Lower lobe of right lung (tissue), 2 donors: ENCODE measurements at regions not wholly inside any gene's neighbourhood (a gene's known extent, or its start where the extent isn't known, plus 50 kb on each side); places are given as distances from the start of the nearest gene placed in this dataset.

ENCODE experiments used
- ATAC-seq, 2 donors: fragments of 200-7000 bp; cut with Tn5 transposase; one replicate each; pipeline ENCODE4 v1.9.1; 2020 to 2022; ENCODE audit warnings: mild to moderate bottlenecking in 2 of 2, moderate library complexity in 2 of 2
- DNase-seq: peaks from one replicate; pipeline ENCODE4 v3.0.0-alpha.2; 2020
- H3K27ac ChIP-seq: fragments of 200-600 bp; one replicate; pipeline ENCODE4 v1.8.0; 2022
- H3K27me3 ChIP-seq: fragments of 200-600 bp; one replicate; pipeline ENCODE4 v1.8.0; 2022; ENCODE audit warnings: low read depth
- H3K36me3 ChIP-seq: fragments of 200-600 bp; one replicate; pipeline ENCODE4 v1.8.0; 2022; ENCODE audit warnings: mild to moderate bottlenecking
- H3K4me1 ChIP-seq: fragments of 200-600 bp; one replicate; pipeline ENCODE4 v1.8.0; 2022
- H3K4me3 ChIP-seq: fragments of 200-600 bp; one replicate; pipeline ENCODE4 v1.8.0; 2022; ENCODE audit warnings: mild to moderate bottlenecking
- H3K9me3 ChIP-seq: fragments of 200-600 bp; one replicate; pipeline ENCODE4 v1.8.0; 2022
- intact Hi-C: fragments of 100-400 bp; cut with DNase I; formaldehyde crosslinking; loops from one replicate; pipeline ENCODE4 v1.11.0; 2022
- TF ChIP-seq, protein P1 (sequence below): fragments of 200-600 bp; IDR thresholded peaks from one replicate; pipeline ENCODE4 v1.8.0; 2022; ENCODE audit warnings: antibody characterized with exemption, mild to moderate bottlenecking
- donor health status: DM: no; HTN: yes; CAD: no; lungs with severe emphysema.

DNA sequence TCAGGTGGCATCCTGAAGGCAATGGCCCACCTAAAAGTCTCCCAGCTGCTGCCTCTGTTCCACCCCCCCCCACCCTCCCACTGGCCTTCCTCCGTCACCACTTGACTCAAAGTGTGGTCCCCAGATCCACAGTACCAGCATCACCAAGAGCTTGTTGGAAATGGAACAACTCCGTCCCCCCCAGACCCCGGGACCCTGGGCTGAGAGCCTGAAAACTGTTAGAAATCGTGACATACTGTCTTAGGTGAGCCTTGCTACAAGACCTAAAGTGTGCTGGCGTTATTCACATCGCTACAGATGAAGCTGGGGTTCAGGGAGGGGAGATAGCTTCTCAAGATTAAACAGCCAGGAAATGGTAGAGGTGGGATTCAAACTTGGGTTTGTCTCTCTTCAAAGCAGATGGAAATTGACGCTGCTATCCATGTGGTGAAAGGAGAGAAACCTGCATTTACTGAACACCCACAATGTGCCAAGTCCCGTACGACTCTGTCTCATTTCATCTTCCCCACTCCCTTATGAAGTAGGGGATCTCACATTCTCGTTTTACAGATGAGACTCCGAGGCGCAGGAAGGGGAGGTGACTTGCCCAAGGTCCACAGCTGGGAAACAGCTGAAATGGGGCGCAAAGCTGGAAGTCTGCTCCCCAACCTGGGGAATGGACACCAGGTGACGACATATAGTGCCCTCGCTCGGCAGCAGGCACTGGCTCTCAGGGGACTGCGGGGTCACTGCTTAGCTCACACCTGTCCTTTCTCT lies 52.8 kb upstream of the IFFO2 start:
- intact Hi-C loops, result no loop called here
- TF ChIP-seq, protein P1, sequence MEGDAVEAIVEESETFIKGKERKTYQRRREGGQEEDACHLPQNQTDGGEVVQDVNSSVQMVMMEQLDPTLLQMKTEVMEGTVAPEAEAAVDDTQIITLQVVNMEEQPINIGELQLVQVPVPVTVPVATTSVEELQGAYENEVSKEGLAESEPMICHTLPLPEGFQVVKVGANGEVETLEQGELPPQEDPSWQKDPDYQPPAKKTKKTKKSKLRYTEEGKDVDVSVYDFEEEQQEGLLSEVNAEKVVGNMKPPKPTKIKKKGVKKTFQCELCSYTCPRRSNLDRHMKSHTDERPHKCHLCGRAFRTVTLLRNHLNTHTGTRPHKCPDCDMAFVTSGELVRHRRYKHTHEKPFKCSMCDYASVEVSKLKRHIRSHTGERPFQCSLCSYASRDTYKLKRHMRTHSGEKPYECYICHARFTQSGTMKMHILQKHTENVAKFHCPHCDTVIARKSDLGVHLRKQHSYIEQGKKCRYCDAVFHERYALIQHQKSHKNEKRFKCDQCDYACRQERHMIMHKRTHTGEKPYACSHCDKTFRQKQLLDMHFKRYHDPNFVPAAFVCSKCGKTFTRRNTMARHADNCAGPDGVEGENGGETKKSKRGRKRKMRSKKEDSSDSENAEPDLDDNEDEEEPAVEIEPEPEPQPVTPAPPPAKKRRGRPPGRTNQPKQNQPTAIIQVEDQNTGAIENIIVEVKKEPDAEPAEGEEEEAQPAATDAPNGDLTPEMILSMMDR, result no peak
- Histone ChIP-seq H3K9me3 (no peaks in the 10 kb centered on the region), H3K36me3 (no peaks in the 10 kb centered on the region), H3K4me3 (no peak overlapping the region), H3K27ac (no peak overlapping the region), H3K4me1 (peaks cover 25% of the 10 kb centered on the region), H3K27me3 (no peaks in the 10 kb centered on the region)
- no peak for ATAC-seq
- no peak for DNase-seq

DNA sequence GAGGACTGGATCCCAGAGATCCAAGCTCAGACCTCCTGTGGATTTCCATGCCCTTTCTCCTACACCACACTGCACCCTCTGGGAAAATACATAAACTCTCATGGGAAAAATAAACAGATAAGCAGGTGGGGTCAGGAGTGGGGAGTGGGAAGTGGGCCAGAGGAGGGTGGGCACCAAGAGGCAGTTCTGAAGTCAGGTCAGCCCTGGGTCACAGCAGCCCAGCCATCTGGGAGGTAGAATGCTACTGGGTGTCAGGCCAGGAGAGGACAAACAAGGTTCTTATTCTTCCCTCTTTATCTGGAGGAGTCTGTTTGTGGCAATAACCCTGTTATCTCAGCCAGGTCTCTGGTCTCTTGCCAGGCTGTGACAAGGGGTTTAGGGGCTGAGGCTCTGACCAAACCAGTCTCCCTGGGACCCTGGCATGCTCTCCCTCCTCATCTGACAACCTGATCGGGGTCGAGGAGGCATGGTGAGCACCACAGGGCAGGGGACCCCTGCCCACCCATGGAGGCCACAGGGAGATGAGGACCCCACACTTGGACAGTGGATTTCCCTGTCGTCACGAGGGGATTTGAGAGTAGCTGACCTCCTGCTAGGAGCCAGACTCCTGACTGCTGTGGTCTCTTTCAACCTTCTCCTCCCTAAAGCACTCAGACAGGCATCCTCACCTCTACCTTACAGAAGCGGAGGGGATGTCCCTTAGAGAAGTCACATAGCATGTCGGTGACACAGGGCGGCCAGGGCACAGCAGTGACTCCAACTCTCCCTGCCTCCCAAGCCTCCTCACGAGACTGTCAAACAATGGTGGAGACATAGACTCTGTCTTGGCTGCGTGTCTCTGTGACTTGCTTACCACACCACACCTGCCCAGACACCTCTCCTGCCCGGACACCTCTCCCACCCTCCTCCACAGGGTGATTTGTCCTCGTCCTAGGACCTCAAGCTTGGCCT lies 51.3 kb upstream of the IFFO2 start:
- ATAC-seq (no peak), DNase-seq (no peak)
- Histone ChIP-seq H3K27ac (no peak overlapping the region), H3K9me3 (no peaks in the 10 kb centered on the region), H3K27me3 (no peaks in the 10 kb centered on the region), H3K36me3 (no peaks in the 10 kb centered on the region), H3K4me3 (no peak overlapping the region), H3K4me1 (peaks cover 25% of the 10 kb centered on the region)
- TF ChIP-seq, protein P1, result no peak
- intact Hi-C loops, result no loop called here

DNA sequence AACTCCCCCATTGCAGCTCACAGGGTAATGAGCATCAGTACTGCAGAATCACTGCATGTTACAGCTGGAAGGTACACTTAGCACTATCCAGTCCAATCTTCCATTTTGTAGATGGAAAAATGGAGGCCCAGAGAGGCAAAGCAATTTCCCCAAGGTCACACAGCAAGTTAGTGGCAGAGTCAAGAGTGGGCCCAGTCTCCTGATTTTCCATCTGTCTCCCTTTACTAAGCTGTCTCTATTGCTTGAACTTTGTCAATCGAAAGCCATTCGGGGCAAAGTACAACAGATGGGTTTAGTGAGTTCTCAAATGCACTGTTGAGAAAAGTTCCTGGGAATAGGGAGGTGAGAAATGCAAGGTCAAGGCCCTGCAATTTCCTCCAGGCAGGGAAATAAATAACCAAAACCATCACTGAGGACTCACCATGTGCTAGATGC lies 50.4 kb upstream of the IFFO2 start:
- no peak for ATAC-seq

More for the DNA sequence above, 50.4 kb upstream of the IFFO2 start:
- H3K4me3 ChIP-seq, result no peak overlapping the region
- intact Hi-C loops, result no loop called here
- TF ChIP-seq, protein P1, result no peak
- peaks cover 25% of the 10 kb centered on the region for H3K4me1 ChIP-seq
- H3K9me3 ChIP-seq, result no peaks in the 10 kb centered on the region
- H3K27me3 ChIP-seq, result no peaks in the 10 kb centered on the region
- no peak overlapping the region for H3K27ac ChIP-seq
- no peak for DNase-seq
- no peaks in the 10 kb centered on the region for H3K36me3 ChIP-seq
